ENCODE measurements at regions not wholly inside any gene's neighbourhood (a gene's known extent, or its start where the extent isn't known, plus 50 kb on each side); places are given as distances from the start of the nearest gene placed in this dataset.

DNA sequence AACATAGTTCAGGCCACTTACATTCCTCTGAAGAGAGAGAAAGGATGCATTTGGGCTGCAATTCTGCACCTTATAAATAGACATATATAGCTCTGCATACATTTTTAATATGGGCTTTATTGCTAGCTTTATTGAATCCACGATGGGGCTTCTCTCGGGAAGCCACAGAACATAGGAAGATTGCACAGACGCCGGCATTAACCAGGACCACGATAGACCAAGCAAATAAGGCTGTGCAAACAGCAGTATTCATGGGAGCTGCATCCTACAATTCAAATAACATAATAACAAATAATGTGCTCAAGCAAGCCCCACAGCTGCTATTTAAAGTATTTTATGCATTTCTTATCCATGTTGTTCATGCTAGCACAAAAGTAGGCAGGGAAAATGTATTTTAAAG is 432.3 kb downstream of the TMEM114 start:
- H3K79me2 ChIP-seq (ENCODE audit: low read length), result no peaks in the 10 kb centered on the region
- no peaks in the 10 kb centered on the region for H3K9me2 ChIP-seq (replicated peaks; ENCODE audit: insufficient read depth, low read length)
- no peaks in the 10 kb centered on the region for H4K20me1 ChIP-seq (ENCODE audit: insufficient read depth, low read length)
- no peaks in the 10 kb centered on the region for H3K36me3 ChIP-seq (replicated peaks; ENCODE audit: insufficient read depth, low read length)
- no peak overlapping the region for H3K4me3 ChIP-seq (ENCODE audit: low read length)
- no peak overlapping the region for H3K27ac ChIP-seq (ENCODE audit: low read length)
- no peak overlapping the region for H3K9ac ChIP-seq (ENCODE audit: low read length)
- no peak overlapping the region for H3K4me2 ChIP-seq (ENCODE audit: low read depth, low read length)
- no peaks in the 10 kb centered on the region for H3K27me3 ChIP-seq (replicated peaks; ENCODE audit: insufficient read depth, low read length)
- no peak for TF ChIP-seq CTCF (IDR thresholded peaks at IDR 0.05; ENCODE audit: low read length)
- TF ChIP-seq EZH2 (optimal IDR thresholded peaks at IDR 0.05; ENCODE audit: low read depth, low read length), result no peak
- TF ChIP-seq EZH2phosphoT487 (IDR thresholded peaks at IDR 0.05; ENCODE audit: low read length), result no peak
- no peak overlapping the region for H2AFZ ChIP-seq (ENCODE audit: low read length)
- no peaks in the 10 kb centered on the region for H3K9me3 ChIP-seq (replicated peaks; ENCODE audit: insufficient read depth, low read length)
- no peaks in the 10 kb centered on the region for H3F3A ChIP-seq (ENCODE audit: insufficient read depth, low read length)
- DNase-seq, result no peak
- H3K4me1 ChIP-seq (ENCODE audit: low read length), result no peaks in the 10 kb centered on the region

DNA sequence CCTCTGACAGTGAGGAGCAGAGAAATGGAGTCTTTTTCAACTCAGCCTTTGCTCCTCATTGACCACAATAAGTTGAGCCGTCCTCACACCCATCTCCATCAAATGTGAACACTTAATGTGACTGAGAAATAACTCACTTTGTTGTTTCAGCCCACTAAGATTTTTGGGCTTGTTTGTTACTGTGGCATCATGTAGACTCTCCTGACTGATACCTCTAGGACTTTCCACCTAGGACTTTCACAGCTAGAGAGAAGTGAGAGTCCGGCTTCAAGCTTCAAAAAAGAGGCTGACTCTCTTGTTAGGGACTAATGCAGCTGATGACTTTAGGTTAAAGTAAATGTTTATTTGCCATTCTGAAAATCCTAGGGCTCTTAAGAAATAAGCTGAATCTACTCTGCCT is 435.0 kb downstream of the TMEM114 start:
- Histone ChIP-seq H3K27me3 (replicated peaks; ENCODE audit: insufficient read depth, low read length) (no peaks in the 10 kb centered on the region), H4K20me1 (ENCODE audit: insufficient read depth, low read length) (no peaks in the 10 kb centered on the region), H3K27ac (ENCODE audit: low read length) (no peak overlapping the region), H3K9me3 (replicated peaks; ENCODE audit: insufficient read depth, low read length) (no peaks in the 10 kb centered on the region), H3K79me2 (ENCODE audit: low read length) (no peaks in the 10 kb centered on the region), H3K4me1 (ENCODE audit: low read length) (no peaks in the 10 kb centered on the region), H3K9me2 (replicated peaks; ENCODE audit: insufficient read depth, low read length) (no peaks in the 10 kb centered on the region), H2AFZ (ENCODE audit: low read length) (no peak overlapping the region), H3K4me3 (ENCODE audit: low read length) (no peak overlapping the region), H3F3A (ENCODE audit: insufficient read depth, low read length) (no peaks in the 10 kb centered on the region), H3K36me3 (replicated peaks; ENCODE audit: insufficient read depth, low read length) (no peaks in the 10 kb centered on the region), H3K4me2 (ENCODE audit: low read depth, low read length) (no peak overlapping the region), H3K9ac (ENCODE audit: low read length) (no peak overlapping the region)
- DNase-seq, result no peak
- TF ChIP-seq EZH2 (optimal IDR thresholded peaks at IDR 0.05; ENCODE audit: low read depth, low read length), result no peak
- no peak for TF ChIP-seq EZH2phosphoT487 (IDR thresholded peaks at IDR 0.05; ENCODE audit: low read length)
- TF ChIP-seq CTCF (IDR thresholded peaks at IDR 0.05; ENCODE audit: low read length), result no peak

DNA sequence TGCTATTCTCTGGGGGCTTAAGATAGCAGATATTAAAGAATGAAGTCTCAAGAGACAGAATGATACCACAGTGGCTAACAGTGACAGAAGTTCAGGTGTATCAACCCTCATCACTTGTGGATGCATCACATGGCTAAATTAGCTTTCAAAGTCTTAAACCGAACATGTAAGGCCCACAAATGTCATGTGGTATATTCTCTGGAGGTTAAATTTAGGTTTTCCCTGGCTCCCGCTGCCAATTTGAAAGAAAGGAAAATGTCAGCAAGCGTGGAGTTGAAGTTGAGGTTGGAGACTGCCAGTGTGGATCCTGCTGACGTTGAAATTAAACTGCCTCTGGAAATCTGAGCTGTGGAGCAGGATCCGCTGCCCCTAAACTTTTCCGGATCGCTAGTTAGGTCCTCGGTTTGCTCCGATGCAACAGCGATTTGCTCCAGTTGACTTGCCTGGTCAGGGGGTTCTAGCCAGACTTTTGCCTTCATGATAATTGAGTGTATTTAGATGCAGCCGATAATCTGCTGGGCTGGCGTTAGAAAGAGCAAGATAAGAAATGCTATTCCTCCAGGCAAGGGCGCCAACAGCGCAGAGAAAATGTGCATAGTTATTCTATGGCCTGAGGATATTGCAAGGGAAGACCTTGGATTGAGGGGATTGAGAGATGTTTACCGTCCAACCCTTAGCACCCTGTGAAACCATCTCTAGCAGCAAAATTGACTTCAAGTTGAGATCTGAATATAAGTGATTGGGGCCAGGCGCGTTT is 443.9 kb downstream of the TMEM114 start:
- Histone ChIP-seq H3K9me2 (replicated peaks; ENCODE audit: insufficient read depth, low read length) (no peaks in the 10 kb centered on the region), H3K9me3 (replicated peaks; ENCODE audit: insufficient read depth, low read length) (no peaks in the 10 kb centered on the region), H3K79me2 (ENCODE audit: low read length) (no peaks in the 10 kb centered on the region), H3F3A (ENCODE audit: insufficient read depth, low read length) (no peaks in the 10 kb centered on the region), H3K9ac (ENCODE audit: low read length) (no peak overlapping the region), H3K27ac (ENCODE audit: low read length) (no peak overlapping the region), H3K4me2 (ENCODE audit: low read depth, low read length) (no peak overlapping the region), H3K4me3 (ENCODE audit: low read length) (no peak overlapping the region), H3K27me3 (replicated peaks; ENCODE audit: insufficient read depth, low read length) (no peaks in the 10 kb centered on the region), H3K4me1 (ENCODE audit: low read length) (no peaks in the 10 kb centered on the region), H4K20me1 (ENCODE audit: insufficient read depth, low read length) (no peaks in the 10 kb centered on the region), H3K36me3 (replicated peaks; ENCODE audit: insufficient read depth, low read length) (no peaks in the 10 kb centered on the region), H2AFZ (ENCODE audit: low read length) (no peak overlapping the region)
- TF ChIP-seq EZH2phosphoT487 (IDR thresholded peaks at IDR 0.05; ENCODE audit: low read length) (no peak), CTCF (IDR thresholded peaks at IDR 0.05; ENCODE audit: low read length) (no peak), EZH2 (optimal IDR thresholded peaks at IDR 0.05; ENCODE audit: low read depth, low read length) (no peak)
- no peak for DNase-seq

Measured in MM.1S (cell line).